GM23338 (cell line): ENCODE measurements at regions not wholly inside any gene's neighbourhood (a gene's known extent, or its start where the extent isn't known, plus 50 kb on each side); places are given as distances from the start of the nearest gene placed in this dataset.
A peak's percentile ranks its signal among the peaks of the same experiment; 100 is the strongest.

Source experiments
- ATAC-seq: fragments of 200-7000 bp; cut with Tn5 transposase; 3 replicates; pipeline ENCODE4 v1.9.1; 2020
- DNase-seq: peaks from one replicate; pipeline ENCODE4 v3.0.0-alpha.2; 2015; ENCODE audit warnings: low spot score
- H2AFZ ChIP-seq: fragments of 200-600 bp; sonication (generic); 2 replicates; pipeline ENCODE4 v1.8.0; 2016; ENCODE audit warnings: antibody characterized with exemption, mild to moderate bottlenecking, moderate library complexity
- H3F3A ChIP-seq: fragments of 200-600 bp; sonication (generic); replicated peaks from 2 replicates; pipeline ENCODE4 v1.8.0; 2017; ENCODE audit warnings: antibody characterized with exemption, mixed run types, low read depth
- H3K27ac ChIP-seq: fragments of 200-600 bp; sonication (generic); 2 replicates; pipeline ENCODE4 v1.6.1; 2016; ENCODE audit warnings: low read depth
- H3K27me3 ChIP-seq: fragments of 200-600 bp; sonication (generic); 2 replicates; pipeline ENCODE4 v1.8.0; 2016; ENCODE audit warnings: mild to moderate bottlenecking, mixed run types, moderate library complexity; ENCODE audit not compliant: insufficient read depth
- H3K36me3 ChIP-seq: fragments of 200-600 bp; sonication (generic); 2 replicates; pipeline ENCODE4 v1.8.0; 2016; ENCODE audit warnings: mild to moderate bottlenecking; ENCODE audit not compliant: insufficient read depth
- H3K4me1 ChIP-seq: fragments of 200-600 bp; sonication (generic); 2 replicates; pipeline ENCODE4 v1.8.0; 2016; ENCODE audit warnings: mild to moderate bottlenecking, moderate library complexity; ENCODE audit not compliant: insufficient read depth
- H3K4me2 ChIP-seq: fragments of 200-600 bp; sonication (generic); 2 replicates; pipeline ENCODE4 v1.7.1; 2017; ENCODE audit warnings: mixed run types
- H3K4me3 ChIP-seq: fragments of 200-600 bp; sonication (generic); 2 replicates; pipeline ENCODE4 v1.6.1; 2016; ENCODE audit warnings: mixed run types
- H3K79me2 ChIP-seq: fragments of 200-600 bp; sonication (generic); replicated peaks from 2 replicates; pipeline ENCODE4 v1.8.0; 2017; ENCODE audit warnings: mild to moderate bottlenecking; ENCODE audit not compliant: insufficient read depth
- H3K9me2 ChIP-seq: fragments of 200-600 bp; sonication (generic); 2 replicates; pipeline ENCODE4 v1.8.0; 2017; ENCODE audit not compliant: insufficient read depth
- H4K20me1 ChIP-seq: fragments of 200-600 bp; sonication (generic); replicated peaks from 2 replicates; pipeline ENCODE4 v1.8.0; 2017; ENCODE audit warnings: mild to moderate bottlenecking; ENCODE audit not compliant: insufficient read depth
- H3K27ac Mint-ChIP-seq: 2 replicates; pipeline ENCODE4 v1.8.0; 2020; ENCODE audit warnings: inconsistent platforms, mild to moderate bottlenecking, moderate library complexity, mixed read lengths
- H3K27me3 Mint-ChIP-seq: 3 replicates; pipeline ENCODE4 v1.8.0; 2022; ENCODE audit warnings: low read depth, mild to moderate bottlenecking, moderate library complexity, mixed read lengths, inconsistent platforms; ENCODE audit not compliant: insufficient read depth, poor library complexity
- H3K36me3 Mint-ChIP-seq: 3 replicates; pipeline ENCODE4 v1.8.0; 2021; ENCODE audit warnings: low read depth, mild to moderate bottlenecking, inconsistent platforms, moderate library complexity, mixed read lengths
- H3K4me1 Mint-ChIP-seq: 3 replicates; pipeline ENCODE4 v1.8.0; 2020; ENCODE audit warnings: mild to moderate bottlenecking, inconsistent platforms, mixed read lengths
- H3K4me3 Mint-ChIP-seq: 3 replicates; pipeline ENCODE4 v1.8.0; 2021; ENCODE audit warnings: moderate library complexity, mild to moderate bottlenecking, inconsistent platforms, mixed read lengths
- H3K9me3 Mint-ChIP-seq: 3 replicates; pipeline ENCODE4 v1.8.0; 2020; ENCODE audit warnings: moderate library complexity, mild to moderate bottlenecking, inconsistent platforms, mixed read lengths
- ETS1 ChIP-seq: IDR thresholded peaks from 2 replicates; pipeline ENCODE4 v1.6.1; 2016; ENCODE audit warnings: antibody characterized with exemption
- JUNB ChIP-seq: IDR thresholded peaks from one replicate; pipeline ENCODE4 v1.6.1; 2016; ENCODE audit warnings: antibody characterized with exemption; ENCODE audit not compliant: unreplicated experiment
- NANOG ChIP-seq: IDR thresholded peaks from 2 replicates; pipeline ENCODE4 v1.6.1; 2016; ENCODE audit warnings: antibody characterized with exemption, borderline replicate concordance
- POLR2AphosphoS5 ChIP-seq: IDR thresholded peaks from 2 replicates; pipeline ENCODE4 v1.6.1; 2016; ENCODE audit warnings: antibody characterized with exemption, low read depth
- ZNF462 ChIP-seq: fragments of 250-450 bp; sonication (Bioruptor Pico); IDR thresholded peaks from 2 replicates; pipeline ENCODE4 v1.5.0; 2020; ENCODE audit warnings: mild to moderate bottlenecking, moderate library complexity

- Histone ChIP-seq H3K4me2 (peak overlapping the region; percentile 6; the same call in 1 of the 2 replicates), H3K27ac (peak overlapping the region; percentile 9; the same call in 1 of the 2 replicates)
These were observed 210.3 kb downstream of the ACTR3B start for GRCh38 chr7:152969839-152970238.

More at GRCh38 chr7:152969839-152970238, 210.3 kb downstream of the ACTR3B start:
- Histone ChIP-seq H3K4me1 (peaks cover 19% of the 10 kb centered on the region), H4K20me1 (no peaks in the 10 kb centered on the region), H3K79me2 (no peaks in the 10 kb centered on the region), H3K4me3 (0 out of 2 replicates have a peak overlapping the region, but pooled peaks have one; percentile 0), H2AFZ (no peak overlapping the region), H3K27me3 (peaks cover 10% of the 10 kb centered on the region; the same call in 1 of the 2 replicates), H3F3A (no peaks in the 10 kb centered on the region), H3K36me3 (peaks cover 5% of the 10 kb centered on the region), H3K9me2 (no peaks in the 10 kb centered on the region)
- H3K4me3 Mint-ChIP-seq = peak overlapping the region; percentile 11; the same call in 1 of the 3 replicates
- peak; percentile 52 for ATAC-seq
- peaks cover 27% of the 10 kb centered on the region for H3K4me1 Mint-ChIP-seq
- H3K27me3 Mint-ChIP-seq = peaks cover 28% of the 10 kb centered on the region
- DNase-seq = no peak
- no peak for TF ChIP-seq NANOG
- TF ChIP-seq POLR2AphosphoS5 = no peak
- TF ChIP-seq ETS1 = no peak
- TF ChIP-seq JUNB = no peak
- 0 out of 2 replicates have a peak, but pooled peaks have one; percentile 45 for TF ChIP-seq ZNF462 (CRISPR knock-in tag)
- H3K27ac Mint-ChIP-seq = peak overlapping the region; percentile 68
- peaks cover 69% of the 10 kb centered on the region for H3K36me3 Mint-ChIP-seq
- peaks cover 70% of the 10 kb centered on the region for H3K9me3 Mint-ChIP-seq
